ENCODE measurements at regions not wholly inside any gene's neighbourhood (a gene's known extent, or its start where the extent isn't known, plus 50 kb on each side); places are given as distances from the start of the nearest gene placed in this dataset.
"Not testable (repeated sequence)": the region's sequence is repeated elsewhere in the genome, so short reads cannot be mapped to it uniquely, and the experiment has no call there.

DNA sequence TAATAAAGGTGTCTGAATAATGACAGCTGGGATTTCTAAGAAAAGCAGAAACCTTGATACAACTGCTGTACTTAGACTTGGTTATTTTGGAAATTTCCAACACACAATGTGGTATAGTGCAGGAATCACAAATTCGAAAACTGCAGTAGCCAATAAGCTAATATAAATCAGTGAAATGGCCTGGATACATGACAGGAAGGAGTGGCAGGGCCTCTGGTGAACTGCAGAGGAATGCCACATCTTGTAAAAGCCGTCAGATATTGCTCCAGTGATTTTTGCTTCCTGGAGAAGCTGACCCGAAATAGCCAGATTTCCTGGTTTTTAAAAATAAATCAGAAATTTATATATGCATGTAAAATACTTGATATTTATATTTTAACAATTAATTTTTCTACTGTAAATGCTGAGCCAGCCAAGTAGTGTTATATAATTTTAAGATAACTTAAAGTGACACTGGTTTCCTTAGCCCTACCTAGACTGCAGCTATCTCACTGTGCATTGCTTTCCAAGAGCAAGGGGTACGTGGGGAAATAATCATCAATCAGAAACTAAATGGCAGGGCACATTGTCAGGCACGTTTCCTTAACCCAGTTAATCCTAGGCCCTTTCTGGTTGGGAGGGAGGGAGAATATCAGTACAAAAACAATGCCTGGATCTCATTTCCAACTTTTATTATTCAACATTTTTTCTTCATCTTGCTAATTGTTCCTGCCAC, 182.4 kb downstream of the RASEF start:
- no peak for DNase-seq (ENCODE audit: low read depth)
- no peak overlapping the region for H3K4me3 ChIP-seq (ENCODE audit: low read length)
- TF ChIP-seq CTCF (IDR thresholded peaks at IDR 0.05; ENCODE audit: insufficient read depth, low read depth, low read length, missing control alignments): no peak

DNA sequence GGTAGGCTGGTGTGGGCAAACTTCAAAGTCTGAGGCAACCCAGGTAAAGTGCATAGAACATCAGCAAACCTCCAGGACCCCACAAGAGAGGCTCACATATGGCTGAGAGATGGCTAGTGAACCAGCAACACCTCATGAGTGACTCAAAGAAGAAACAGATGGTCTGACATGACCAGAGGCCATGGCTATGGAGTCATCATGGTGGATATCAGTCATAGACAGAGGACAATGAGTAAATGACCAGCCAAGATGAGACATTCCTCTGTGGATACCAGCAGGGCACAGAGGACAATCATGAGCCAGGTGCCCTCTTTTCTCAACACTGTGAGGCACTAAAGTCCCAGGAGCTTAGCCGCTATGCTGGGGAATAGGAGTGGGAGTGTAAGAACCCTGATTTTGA, 180.8 kb downstream of the RASEF start:
- no peak overlapping the region for H3K4me3 ChIP-seq (ENCODE audit: low read length)
- TF ChIP-seq CTCF (IDR thresholded peaks at IDR 0.05; ENCODE audit: insufficient read depth, low read depth, low read length, missing control alignments): no peak
- peak; percentile 23 for DNase-seq (ENCODE audit: low read depth)

- no peak overlapping the region for H3K4me3 ChIP-seq (ENCODE audit: low read length)
- DNase-seq (ENCODE audit: low read depth): no peak
- TF ChIP-seq CTCF (IDR thresholded peaks at IDR 0.05; ENCODE audit: insufficient read depth, low read depth, low read length, missing control alignments): no peak
Measured at GRCh38 chr9:82882748-82883147, 180.2 kb downstream of the RASEF start.

DNA sequence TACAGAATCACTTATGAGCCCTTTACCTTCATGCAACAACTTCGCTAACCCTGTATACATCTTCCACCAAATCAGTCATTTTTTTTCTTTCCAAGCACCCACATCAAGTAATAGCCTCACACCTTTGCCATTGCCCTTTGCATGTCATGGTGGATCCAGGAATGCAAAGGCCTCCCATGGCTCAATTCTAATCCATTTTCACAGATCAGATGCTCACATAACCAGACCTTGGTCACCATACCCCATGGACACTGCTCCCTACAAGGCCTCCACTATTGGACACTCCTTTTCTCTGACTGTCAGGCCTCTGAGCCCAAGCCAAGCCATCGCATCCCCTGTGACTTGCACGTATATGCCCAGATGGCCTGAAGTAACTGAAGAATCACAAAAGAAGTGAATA, 179.5 kb downstream of the RASEF start:
- no peak overlapping the region for H3K4me3 ChIP-seq (ENCODE audit: low read length)
- no peak for TF ChIP-seq CTCF (IDR thresholded peaks at IDR 0.05; ENCODE audit: insufficient read depth, low read depth, low read length, missing control alignments)
- DNase-seq (ENCODE audit: low read depth): no peak

DNA sequence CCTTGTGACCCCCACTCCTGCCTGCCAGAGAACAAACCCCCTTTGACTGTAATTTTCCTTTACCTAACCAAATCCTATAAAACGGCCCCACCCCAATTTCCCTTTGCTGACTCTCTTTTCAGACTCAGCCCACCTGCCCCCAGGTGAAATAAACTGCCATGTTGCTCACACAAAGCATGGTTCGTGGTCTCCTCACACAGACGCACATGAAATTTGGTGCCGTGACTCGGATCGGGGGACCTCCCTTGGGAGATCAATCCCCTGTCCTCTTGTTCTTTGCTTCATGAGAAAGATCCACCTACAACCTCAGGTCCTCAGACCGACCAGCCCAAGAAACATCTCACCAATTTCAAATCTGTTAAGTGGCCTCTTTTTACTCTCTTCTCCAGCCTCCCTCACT, 179.0 kb downstream of the RASEF start:
- not testable (repeated sequence) for DNase-seq (ENCODE audit: low read depth); H3K4me3 ChIP-seq (ENCODE audit: low read length)

DNA sequence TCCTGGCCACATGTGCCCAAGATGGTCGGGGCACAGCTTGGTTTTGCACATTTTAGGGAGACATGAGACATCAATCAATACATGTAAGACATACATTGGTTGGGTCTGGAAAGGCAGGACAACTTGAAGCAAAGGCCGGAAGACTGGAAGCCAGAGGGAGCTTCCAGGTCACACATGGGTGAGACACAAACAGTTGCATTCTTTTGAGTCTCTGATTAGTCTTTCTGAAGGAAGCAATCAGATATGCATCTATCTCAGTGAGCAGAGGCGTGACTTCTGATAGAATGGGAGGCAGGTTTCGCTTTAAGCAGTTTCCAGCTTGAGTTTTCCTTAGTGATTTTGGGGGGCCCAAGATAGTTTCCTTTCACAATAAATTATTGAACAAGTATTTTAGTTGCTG, 172.5 kb downstream of the RASEF start:
- H3K4me3 ChIP-seq (ENCODE audit: low read length): no peak overlapping the region

DNA sequence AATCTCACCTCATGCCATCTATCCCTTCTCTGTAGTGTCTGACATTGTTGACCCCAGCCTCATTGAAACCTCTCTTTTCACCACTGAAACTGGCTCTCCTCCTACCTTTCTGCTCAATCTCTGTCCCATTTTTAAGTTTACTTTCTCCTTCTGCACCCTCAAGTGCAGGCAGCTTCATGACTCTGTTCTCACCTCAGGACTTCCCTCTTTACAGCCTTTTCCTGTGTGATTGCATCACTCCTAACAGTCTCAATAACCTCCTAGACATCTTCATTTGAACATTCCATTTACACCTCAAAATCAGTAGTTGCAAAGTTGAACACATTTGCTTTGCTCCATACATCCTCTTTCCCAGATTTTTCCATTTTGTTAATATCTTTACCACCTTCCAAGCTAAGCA, 172.1 kb downstream of the RASEF start:
- peak; percentile 10 for DNase-seq (ENCODE audit: low read depth)
- no peak for TF ChIP-seq CTCF (IDR thresholded peaks at IDR 0.05; ENCODE audit: insufficient read depth, low read depth, low read length, missing control alignments)
- H3K4me3 ChIP-seq (ENCODE audit: low read length): no peak overlapping the region

More for the DNA sequence above, 172.5 kb downstream of the RASEF start:
- no peak for DNase-seq (ENCODE audit: low read depth)
- no peak for TF ChIP-seq CTCF (IDR thresholded peaks at IDR 0.05; ENCODE audit: insufficient read depth, low read depth, low read length, missing control alignments)

All from epithelial cell of esophagus (primary cell).